GM10266 (cell line): ENCODE measurements at regions not wholly inside any gene's neighbourhood (a gene's known extent, or its start where the extent isn't known, plus 50 kb on each side); places are given as distances from the start of the nearest gene placed in this dataset.

Source experiments
- DNase-seq: peaks from one replicate; pipeline ENCODE4 v3.0.0; 2012; ENCODE audit errors: extremely low spot score
- TF ChIP-seq, protein P1 (sequence below): IDR thresholded peaks from 2 replicates; pipeline ENCODE4 v1.5.1; 2012; ENCODE audit warnings: mild to moderate bottlenecking, low read depth; ENCODE audit not compliant: control insufficient read depth, insufficient read depth; ENCODE audit errors: missing control alignments

DNA sequence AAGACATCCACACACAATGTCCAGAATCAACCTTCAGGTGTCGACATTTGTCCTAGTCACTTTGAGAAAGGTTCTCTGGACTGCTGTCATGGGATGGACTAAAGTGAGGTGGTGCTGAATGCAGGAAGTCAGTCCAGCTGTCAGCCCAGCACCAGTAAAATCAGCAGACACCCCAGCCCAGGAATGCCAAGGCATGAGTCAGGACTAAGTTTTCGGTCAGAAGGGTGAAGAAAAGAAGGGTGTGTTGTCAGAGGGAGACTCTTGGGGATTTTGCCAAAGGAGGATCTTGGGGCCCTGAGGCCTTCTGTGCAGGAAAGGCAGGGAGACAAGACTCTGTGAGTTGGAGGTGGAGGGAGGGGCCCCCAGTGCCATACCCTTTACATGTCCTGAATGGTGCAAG is 69.0 kb upstream of the XPA start:
- TF ChIP-seq, protein P1, sequence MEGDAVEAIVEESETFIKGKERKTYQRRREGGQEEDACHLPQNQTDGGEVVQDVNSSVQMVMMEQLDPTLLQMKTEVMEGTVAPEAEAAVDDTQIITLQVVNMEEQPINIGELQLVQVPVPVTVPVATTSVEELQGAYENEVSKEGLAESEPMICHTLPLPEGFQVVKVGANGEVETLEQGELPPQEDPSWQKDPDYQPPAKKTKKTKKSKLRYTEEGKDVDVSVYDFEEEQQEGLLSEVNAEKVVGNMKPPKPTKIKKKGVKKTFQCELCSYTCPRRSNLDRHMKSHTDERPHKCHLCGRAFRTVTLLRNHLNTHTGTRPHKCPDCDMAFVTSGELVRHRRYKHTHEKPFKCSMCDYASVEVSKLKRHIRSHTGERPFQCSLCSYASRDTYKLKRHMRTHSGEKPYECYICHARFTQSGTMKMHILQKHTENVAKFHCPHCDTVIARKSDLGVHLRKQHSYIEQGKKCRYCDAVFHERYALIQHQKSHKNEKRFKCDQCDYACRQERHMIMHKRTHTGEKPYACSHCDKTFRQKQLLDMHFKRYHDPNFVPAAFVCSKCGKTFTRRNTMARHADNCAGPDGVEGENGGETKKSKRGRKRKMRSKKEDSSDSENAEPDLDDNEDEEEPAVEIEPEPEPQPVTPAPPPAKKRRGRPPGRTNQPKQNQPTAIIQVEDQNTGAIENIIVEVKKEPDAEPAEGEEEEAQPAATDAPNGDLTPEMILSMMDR: no peak
- DNase-seq: no peak

DNA sequence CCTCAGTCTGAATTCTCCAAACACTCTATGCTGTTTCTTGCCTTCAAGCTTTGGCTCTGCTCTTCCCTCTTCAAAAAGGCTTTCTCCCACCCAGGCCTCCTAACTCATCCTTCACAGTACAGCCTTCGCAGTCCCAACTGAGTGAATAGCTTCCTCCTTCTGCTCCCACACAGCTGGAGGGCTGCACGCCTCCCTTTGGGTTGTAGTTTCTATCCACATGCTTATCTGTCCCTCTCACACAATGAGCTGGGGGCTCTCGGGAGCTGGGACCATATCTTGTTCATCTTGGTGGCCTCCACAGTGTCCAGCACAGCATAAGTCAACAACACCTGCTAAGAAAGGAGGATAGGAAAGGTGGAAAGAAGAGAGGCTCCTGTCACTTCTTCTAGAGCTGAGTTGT is 69.5 kb upstream of the XPA start:
- TF ChIP-seq, protein P1: no peak
- DNase-seq: no peak

DNA sequence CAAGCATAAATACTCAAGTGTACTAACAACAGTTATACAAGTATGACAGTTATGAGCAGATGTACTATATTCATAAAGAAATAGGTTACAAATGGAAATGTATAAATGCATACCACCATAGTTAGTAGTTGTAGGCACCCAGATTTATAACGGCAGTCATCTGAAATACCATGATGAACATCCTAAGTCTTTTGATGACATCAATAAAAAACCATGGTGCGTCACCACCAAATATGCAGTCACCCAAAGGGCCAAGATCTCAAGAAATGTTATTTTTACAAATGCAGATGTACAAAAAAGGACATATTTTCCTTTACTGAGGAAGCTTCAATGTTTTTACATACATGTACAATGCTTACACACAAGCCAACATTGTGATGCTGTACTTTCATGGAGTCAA is 70.8 kb upstream of the XPA start:
- TF ChIP-seq, protein P1: no peak
- no peak for DNase-seq

DNA sequence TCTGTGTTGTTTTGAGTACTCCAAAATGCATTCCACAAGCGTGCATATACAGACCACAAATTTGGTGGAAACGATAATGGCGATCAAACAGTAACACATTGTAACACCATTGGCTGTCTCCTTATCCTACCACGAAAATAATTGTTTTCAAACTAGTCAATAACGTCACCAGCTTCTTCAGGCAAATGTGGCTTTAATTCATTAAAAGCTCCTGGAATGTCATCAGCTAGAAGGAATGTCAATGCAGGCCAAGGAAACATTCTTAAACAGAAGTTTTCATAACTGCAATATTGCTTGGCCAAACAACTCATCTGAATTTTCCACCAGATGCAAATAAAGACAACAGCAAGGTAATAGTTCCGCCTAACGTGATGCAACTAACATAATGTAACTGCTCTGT is 71.6 kb upstream of the XPA start:
- no peak for DNase-seq
- TF ChIP-seq, protein P1: no peak

DNA sequence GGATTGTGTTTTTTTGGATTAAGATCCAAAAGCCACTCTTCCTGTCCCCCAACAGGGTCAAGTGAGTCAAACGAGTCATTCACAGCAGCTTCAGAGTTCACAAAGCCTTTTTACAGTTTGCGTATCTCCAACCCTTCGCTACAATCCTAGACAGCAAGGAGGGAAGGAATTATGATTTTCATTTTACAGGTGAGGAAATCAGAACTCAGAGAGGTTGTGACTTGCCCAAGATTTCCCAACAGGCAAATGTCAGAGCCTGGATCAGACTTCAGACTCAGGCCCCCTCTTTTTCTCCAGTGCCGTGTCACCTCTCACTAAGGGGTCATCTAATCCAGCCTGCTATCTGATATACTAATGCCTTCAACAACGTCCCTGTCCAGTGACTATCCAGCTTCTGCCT is 72.1 kb upstream of the XPA start:
- DNase-seq: no peak

DNA sequence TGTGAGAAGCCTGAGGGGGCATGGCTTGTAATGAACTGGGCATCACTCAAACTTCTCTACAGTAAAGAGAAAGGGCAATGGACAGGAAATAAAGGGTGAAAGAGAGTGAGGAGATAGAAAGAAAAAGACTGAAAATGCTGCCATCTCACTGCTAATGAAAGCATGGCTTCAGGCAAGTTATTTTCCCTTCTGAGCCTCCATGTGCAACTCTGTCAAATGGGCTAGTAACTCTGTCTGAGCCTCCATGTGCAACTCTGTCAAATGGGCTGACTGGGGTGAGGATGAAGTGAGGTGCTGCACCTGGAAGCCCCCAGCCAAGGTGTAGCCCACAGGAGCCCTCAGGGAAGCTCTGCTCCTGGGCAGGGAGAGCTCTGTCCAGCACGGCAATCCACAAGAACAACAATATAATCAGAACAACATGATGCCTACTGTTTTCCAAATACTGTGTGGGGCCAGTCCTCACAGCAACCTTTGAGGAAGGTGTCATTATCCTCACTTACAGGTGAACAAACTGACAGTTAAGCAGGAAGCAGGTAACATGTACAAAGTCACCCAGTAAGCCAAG is 73.8 kb upstream of the XPA start:
- no peak for DNase-seq
- TF ChIP-seq, protein P1: no peak

More for the DNA sequence above, 72.1 kb upstream of the XPA start:
- TF ChIP-seq, protein P1: no peak

DNA sequence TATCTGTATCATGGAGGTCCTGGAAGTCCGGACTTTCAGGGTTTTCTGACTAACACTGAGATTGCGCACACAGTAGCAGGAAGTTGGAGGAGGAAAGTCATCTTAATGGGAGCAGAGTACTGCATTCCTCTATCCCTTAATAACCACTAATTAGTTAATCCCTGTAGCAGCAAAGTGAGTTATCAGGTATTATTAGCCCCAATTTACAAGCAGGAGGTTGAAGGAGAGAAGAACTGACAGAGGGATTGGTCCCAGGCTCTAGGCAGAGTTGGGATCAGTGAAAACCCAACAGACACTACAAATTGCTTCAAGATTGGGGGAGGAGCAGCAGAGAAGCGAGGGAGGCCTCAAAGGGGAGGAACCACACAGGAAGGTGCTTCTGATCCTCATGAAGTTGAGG is 74.5 kb upstream of the XPA start:
- no peak for DNase-seq
- TF ChIP-seq, protein P1: no peak
